Suprapubic skin (tissue), 4 donors: ENCODE measurements at regions not wholly inside any gene's neighbourhood (a gene's known extent, or its start where the extent isn't known, plus 50 kb on each side); places are given as distances from the start of the nearest gene placed in this dataset.
"Not testable (repeated sequence)": the region's sequence is repeated elsewhere in the genome, so short reads cannot be mapped to it uniquely, and the experiment has no call there.

ENCODE experiments used
- DNase-seq, 2 donors: peaks; one replicate each; pipeline ENCODE4 v3.0.0-alpha.2; 2019; ENCODE audit warnings: low spot score in 2 of 2
- H3K27ac ChIP-seq: fragments of 200-600 bp; sonication (generic); one replicate; pipeline ENCODE4 v1.5.1; 2019
- H3K27me3 ChIP-seq: fragments of 200-600 bp; sonication (generic); one replicate; pipeline ENCODE4 v1.5.1; 2019
- H3K36me3 ChIP-seq: fragments of 200-600 bp; sonication (generic); one replicate; pipeline ENCODE4 v1.5.1; 2019
- H3K4me1 ChIP-seq: fragments of 200-600 bp; sonication (generic); one replicate; pipeline ENCODE4 v1.5.1; 2019
- H3K4me3 ChIP-seq: fragments of 200-600 bp; sonication (generic); one replicate; pipeline ENCODE4 v1.5.1; 2019; ENCODE audit warnings: mild to moderate bottlenecking
- H3K9me3 ChIP-seq: fragments of 200-600 bp; sonication (generic); one replicate; pipeline ENCODE4 v1.5.1; 2019
- CTCF ChIP-seq, 2 donors: fragments of 200-600 bp in 1 of 2; fragments of 450-650 bp in 1 of 2; sonication (generic) in 1 of 2; IDR thresholded peaks; one replicate each; pipeline ENCODE4 v1.5.1; 2016 to 2019; ENCODE audit warnings: antibody characterized with exemption in 2 of 2, mild to moderate bottlenecking in 1 of 2, moderate library complexity in 1 of 2
- EP300 ChIP-seq: sonication (generic); formaldehyde crosslinking; IDR thresholded peaks from one replicate; pipeline ENCODE4 v1.6.1; 2017; ENCODE audit warnings: antibody characterized with exemption
- POLR2A ChIP-seq, 2 donors: fragments of 450-650 bp; IDR thresholded peaks; one replicate each; pipeline ENCODE4 v1.6.1; 2017; ENCODE audit warnings: antibody characterized with exemption in 2 of 2, mild to moderate bottlenecking in 2 of 2, moderate library complexity in 2 of 2
- POLR2AphosphoS5 ChIP-seq, 3 donors: sonication (generic); formaldehyde crosslinking; IDR thresholded peaks; one replicate each; pipeline ENCODE4 v1.6.1; 2017; ENCODE audit warnings: antibody characterized with exemption in 3 of 3
- WGBS: methylation state at CpG from one replicate; pipeline ENCODE4 v1.1.5; 2018; 5-methylcytosine and 5-hydroxymethylcytosine counted together

GRCh38 chr10:109663122-109663521 is 260.2 kb downstream of the XPNPEP1 start:
- Histone ChIP-seq H3K36me3 (no peaks in the 10 kb centered on the region), H3K9me3 (no peaks in the 10 kb centered on the region), H3K4me3 (no peak overlapping the region), H3K27ac (no peak overlapping the region), H3K4me1 (no peaks in the 10 kb centered on the region), H3K27me3 (no peaks in the 10 kb centered on the region)
- 67% methylated on average over 3 of the region's 6 CpGs for WGBS
- TF ChIP-seq CTCF (IDR thresholded peaks at IDR 0.05) = no peak
- TF ChIP-seq POLR2A (IDR thresholded peaks at IDR 0.05) = no peak
- TF ChIP-seq EP300 = no peak
- TF ChIP-seq POLR2AphosphoS5 (IDR thresholded peaks at IDR 0.05) = no peak
- DNase-seq = no peak

- 85% methylated on average over 7 of the region's 12 CpGs for WGBS
- DNase-seq, H3K27ac ChIP-seq, H3K36me3 ChIP-seq, H3K9me3 ChIP-seq, H3K4me3 ChIP-seq, H3K27me3 ChIP-seq, H3K4me1 ChIP-seq: not testable (repeated sequence)
Observed at GRCh38 chr10:109652612-109653011, 270.7 kb downstream of the XPNPEP1 start.

GRCh38 chr10:109650228-109650627 is 273.1 kb downstream of the XPNPEP1 start:
- Histone ChIP-seq H3K27ac (no peak overlapping the region), H3K27me3 (no peaks in the 10 kb centered on the region), H3K9me3 (no peaks in the 10 kb centered on the region), H3K4me3 (no peak overlapping the region), H3K4me1 (no peaks in the 10 kb centered on the region), H3K36me3 (no peaks in the 10 kb centered on the region)
- WGBS = 80% methylated on average over 1 of the region's 1 CpG
- no peak for DNase-seq
- no peak for TF ChIP-seq POLR2A (IDR thresholded peaks at IDR 0.05)
- TF ChIP-seq EP300 = no peak
- TF ChIP-seq CTCF (IDR thresholded peaks at IDR 0.05) = no peak
- no peak for TF ChIP-seq POLR2AphosphoS5 (IDR thresholded peaks at IDR 0.05)

- WGBS = 60% methylated on average over 5 of the region's 5 CpGs
- H3K9me3 ChIP-seq = no peaks in the 10 kb centered on the region
Observed at GRCh38 chr10:109647627-109648026, 275.7 kb downstream of the XPNPEP1 start.

GRCh38 chr10:109633846-109634245 is 289.5 kb downstream of the XPNPEP1 start:
- no peaks in the 10 kb centered on the region for H3K9me3 ChIP-seq
- TF ChIP-seq POLR2AphosphoS5 (IDR thresholded peaks at IDR 0.05) (no peak), EP300 (no peak), POLR2A (IDR thresholded peaks at IDR 0.05) (no peak), CTCF (IDR thresholded peaks at IDR 0.05) (no peak)
- no peaks in the 10 kb centered on the region for H3K4me1 ChIP-seq
- no peak overlapping the region for H3K27ac ChIP-seq
- no peaks in the 10 kb centered on the region for H3K27me3 ChIP-seq
- H3K4me3 ChIP-seq = no peak overlapping the region
- no peaks in the 10 kb centered on the region for H3K36me3 ChIP-seq
- no peak for DNase-seq

More at GRCh38 chr10:109647627-109648026, 275.7 kb downstream of the XPNPEP1 start:
- Histone ChIP-seq H3K36me3 (no peaks in the 10 kb centered on the region), H3K27me3 (no peaks in the 10 kb centered on the region), H3K4me3 (no peak overlapping the region), H3K4me1 (no peaks in the 10 kb centered on the region), H3K27ac (no peak overlapping the region)
- DNase-seq = no peak
- no peak for TF ChIP-seq EP300
- TF ChIP-seq CTCF (IDR thresholded peaks at IDR 0.05) = no peak

- not testable (repeated sequence) for H3K4me1 ChIP-seq, H3K36me3 ChIP-seq, H3K9me3 ChIP-seq, H3K27ac ChIP-seq, DNase-seq, H3K4me3 ChIP-seq, H3K27me3 ChIP-seq
Observed at GRCh38 chr10:109633017-109633416, 290.3 kb downstream of the XPNPEP1 start.
